PC-9 (cell line): ENCODE measurements at regions not wholly inside any gene's neighbourhood (a gene's known extent, or its start where the extent isn't known, plus 50 kb on each side); places are given as distances from the start of the nearest gene placed in this dataset.

Experiments
- CTCF ChIP-seq: fragments of 200-600 bp; sonication (generic); conservative IDR thresholded peaks from 2 replicates; pipeline ENCODE4 v1.6.1; 2017; ENCODE audit warnings: mixed run types, antibody characterized with exemption, mild to moderate bottlenecking, moderate library complexity
- EZH2 ChIP-seq: fragments of 200-600 bp; sonication (generic); IDR thresholded peaks from 2 replicates; pipeline ENCODE4 v1.8.0; 2017; ENCODE audit warnings: antibody characterized with exemption, low read depth

DNA sequence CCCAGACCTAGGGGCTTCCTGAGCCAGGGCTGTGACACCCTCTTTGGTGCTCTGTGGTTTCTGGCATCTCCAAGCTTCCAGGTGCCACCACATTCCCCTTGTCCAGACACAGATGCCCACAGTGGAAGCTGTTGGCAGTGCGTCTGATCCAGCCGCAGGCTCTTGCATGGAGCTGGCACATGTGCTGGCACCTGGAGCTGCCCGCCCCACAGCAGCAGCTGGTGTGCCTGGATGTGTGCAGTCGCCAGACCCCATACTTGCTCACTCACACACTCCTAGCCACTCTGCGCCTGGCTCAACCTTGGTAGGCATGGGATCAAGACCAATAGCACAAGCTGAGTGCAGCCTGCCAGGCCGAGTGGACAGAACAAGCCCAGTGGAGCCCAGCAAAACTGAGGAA, 106.5 kb downstream of the LYZL1 start:
- TF ChIP-seq CTCF = no peak
- no peak for TF ChIP-seq EZH2
